OCI-LY1 (cell line): ENCODE measurements at regions not wholly inside any gene's neighbourhood (a gene's known extent, or its start where the extent isn't known, plus 50 kb on each side); places are given as distances from the start of the nearest gene placed in this dataset.

Experiments
- H2AFZ ChIP-seq: fragments of 200-600 bp; sonication (generic), shearing (Covaris generic); 2 replicates; pipeline ENCODE4 v1.6.0; 2014; ENCODE audit warnings: antibody characterized with exemption, mild to moderate bottlenecking, low read length
- H3F3A ChIP-seq: fragments of 200-600 bp; sonication (generic), shearing (Covaris generic); 2 replicates; pipeline ENCODE4 v1.6.0; 2014; ENCODE audit warnings: mild to moderate bottlenecking, antibody characterized with exemption, low read length, moderate library complexity; ENCODE audit not compliant: insufficient read depth
- H3K27ac ChIP-seq: fragments of 200-600 bp; sonication (generic); 2 replicates; pipeline ENCODE4 v1.5.1; 2014; ENCODE audit warnings: low read length, mixed run types, mild to moderate bottlenecking, low read depth; ENCODE audit not compliant: poor library complexity, severe bottlenecking
- H3K27me3 ChIP-seq: fragments of 200-600 bp; sonication (generic); 2 replicates; pipeline ENCODE4 v1.6.0; 2014; ENCODE audit warnings: antibody characterized with exemption, mild to moderate bottlenecking, low read length, moderate library complexity; ENCODE audit not compliant: insufficient read depth
- H3K36me3 ChIP-seq: fragments of 200-600 bp; sonication (generic); 2 replicates; pipeline ENCODE4 v1.6.1; 2014; ENCODE audit warnings: mild to moderate bottlenecking, antibody characterized with exemption, low read length, moderate library complexity, mixed read lengths; ENCODE audit not compliant: insufficient read depth
- H3K4me1 ChIP-seq: fragments of 200-600 bp; sonication (generic); 2 replicates; pipeline ENCODE4 v1.5.1; 2014; ENCODE audit warnings: mild to moderate bottlenecking, low read length, moderate library complexity; ENCODE audit not compliant: insufficient read depth, severe bottlenecking
- H3K4me2 ChIP-seq: fragments of 200-600 bp; sonication (generic), shearing (Covaris generic); 2 replicates; pipeline ENCODE4 v1.6.1; 2014; ENCODE audit warnings: low read length
- H3K4me3 ChIP-seq: fragments of 200-600 bp; sonication (generic); 2 replicates; pipeline ENCODE4 v1.5.1; 2014; ENCODE audit warnings: low read length, low read depth, mild to moderate bottlenecking, mixed read lengths; ENCODE audit not compliant: poor library complexity, severe bottlenecking
- H3K79me2 ChIP-seq: fragments of 200-600 bp; shearing (Covaris generic); 2 replicates; pipeline ENCODE4 v1.6.1; 2016; ENCODE audit warnings: mixed run types, low read length, mixed read lengths; ENCODE audit not compliant: insufficient read depth
- H3K9ac ChIP-seq: fragments of 200-600 bp; sonication (generic), shearing (Covaris generic); 2 replicates; pipeline ENCODE4 v1.6.1; 2014; ENCODE audit warnings: mild to moderate bottlenecking, low read length, mixed read lengths
- H3K9me2 ChIP-seq: fragments of 200-600 bp; sonication (generic), shearing (Covaris generic); 2 replicates; pipeline ENCODE4 v1.6.1; 2014; ENCODE audit warnings: low read depth, mild to moderate bottlenecking, low read length, mixed read lengths
- H3K9me3 ChIP-seq: fragments of 200-600 bp; shearing (Covaris generic); 2 replicates; pipeline ENCODE4 v1.6.1; 2014; ENCODE audit warnings: low read length, mixed read lengths
- H4K20me1 ChIP-seq: fragments of 200-600 bp; sonication (generic), shearing (Covaris generic); 2 replicates; pipeline ENCODE4 v1.6.0; 2016; ENCODE audit warnings: mild to moderate bottlenecking, low read length; ENCODE audit not compliant: insufficient read depth
- EZH2 ChIP-seq: fragments of 200-600 bp; sonication (generic), shearing (Covaris generic); IDR thresholded peaks from 2 replicates; pipeline ENCODE4 v1.8.0; 2017; ENCODE audit warnings: borderline replicate concordance, mixed run types, mild to moderate bottlenecking, antibody characterized with exemption, low read length, moderate library complexity, mixed read lengths
- TF ChIP-seq, protein P1 (sequence below): fragments of 200-600 bp; sonication (generic), shearing (Covaris generic); IDR thresholded peaks from 2 replicates; pipeline ENCODE4 v1.5.1; 2017; ENCODE audit warnings: mild to moderate bottlenecking, antibody characterized with exemption, low read length, moderate library complexity, mixed read lengths

DNA sequence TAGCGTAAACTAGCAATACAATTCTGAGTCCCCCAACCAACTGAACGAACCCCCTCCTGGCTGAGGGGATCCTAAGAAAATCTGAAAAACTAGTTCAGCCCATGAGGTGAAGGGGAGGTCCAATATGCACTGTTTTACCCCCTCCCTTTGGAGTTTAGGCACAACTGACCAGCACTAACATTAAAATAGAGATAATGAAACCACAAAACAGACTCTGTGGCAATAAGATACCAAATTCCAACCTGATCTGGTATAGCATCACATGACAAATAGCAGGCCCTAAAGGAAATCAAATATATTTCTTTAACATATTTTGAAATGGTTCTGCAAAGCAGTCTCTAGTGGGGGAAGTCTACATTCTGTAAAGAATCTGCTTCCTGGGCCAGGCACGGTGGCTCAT is 522.5 kb downstream of the TYW1 start:
- H3K79me2 ChIP-seq: no peaks in the 10 kb centered on the region
- no peak overlapping the region for H3K9ac ChIP-seq
- no peak overlapping the region for H2AFZ ChIP-seq
- no peak overlapping the region for H3K27ac ChIP-seq
- H3K4me2 ChIP-seq: no peak overlapping the region
- H3K9me2 ChIP-seq: no peaks in the 10 kb centered on the region
- TF ChIP-seq, protein P1, sequence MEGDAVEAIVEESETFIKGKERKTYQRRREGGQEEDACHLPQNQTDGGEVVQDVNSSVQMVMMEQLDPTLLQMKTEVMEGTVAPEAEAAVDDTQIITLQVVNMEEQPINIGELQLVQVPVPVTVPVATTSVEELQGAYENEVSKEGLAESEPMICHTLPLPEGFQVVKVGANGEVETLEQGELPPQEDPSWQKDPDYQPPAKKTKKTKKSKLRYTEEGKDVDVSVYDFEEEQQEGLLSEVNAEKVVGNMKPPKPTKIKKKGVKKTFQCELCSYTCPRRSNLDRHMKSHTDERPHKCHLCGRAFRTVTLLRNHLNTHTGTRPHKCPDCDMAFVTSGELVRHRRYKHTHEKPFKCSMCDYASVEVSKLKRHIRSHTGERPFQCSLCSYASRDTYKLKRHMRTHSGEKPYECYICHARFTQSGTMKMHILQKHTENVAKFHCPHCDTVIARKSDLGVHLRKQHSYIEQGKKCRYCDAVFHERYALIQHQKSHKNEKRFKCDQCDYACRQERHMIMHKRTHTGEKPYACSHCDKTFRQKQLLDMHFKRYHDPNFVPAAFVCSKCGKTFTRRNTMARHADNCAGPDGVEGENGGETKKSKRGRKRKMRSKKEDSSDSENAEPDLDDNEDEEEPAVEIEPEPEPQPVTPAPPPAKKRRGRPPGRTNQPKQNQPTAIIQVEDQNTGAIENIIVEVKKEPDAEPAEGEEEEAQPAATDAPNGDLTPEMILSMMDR: no peak
- TF ChIP-seq EZH2: no peak
- H3K27me3 ChIP-seq: no peaks in the 10 kb centered on the region
- H3F3A ChIP-seq: no peaks in the 10 kb centered on the region
- H3K4me1 ChIP-seq: no peaks in the 10 kb centered on the region
- no peaks in the 10 kb centered on the region for H3K36me3 ChIP-seq
- no peak overlapping the region for H3K4me3 ChIP-seq
- no peaks in the 10 kb centered on the region for H4K20me1 ChIP-seq
- no peaks in the 10 kb centered on the region for H3K9me3 ChIP-seq

GRCh38 chr7:67522504-67522903 is 525.9 kb downstream of the TYW1 start:
- no peak for TF ChIP-seq EZH2
- TF ChIP-seq, protein P1: no peak
- Histone ChIP-seq H3K27me3 (no peaks in the 10 kb centered on the region), H3K36me3 (no peaks in the 10 kb centered on the region), H3K4me3 (no peak overlapping the region), H4K20me1 (no peaks in the 10 kb centered on the region), H3F3A (no peaks in the 10 kb centered on the region), H2AFZ (no peak overlapping the region), H3K9me2 (no peaks in the 10 kb centered on the region), H3K79me2 (no peaks in the 10 kb centered on the region), H3K9me3 (no peaks in the 10 kb centered on the region), H3K4me1 (no peaks in the 10 kb centered on the region), H3K4me2 (no peak overlapping the region), H3K9ac (no peak overlapping the region), H3K27ac (no peak overlapping the region)

- H3K9ac ChIP-seq: no peak overlapping the region
- no peaks in the 10 kb centered on the region for H3K27me3 ChIP-seq
- no peaks in the 10 kb centered on the region for H3K9me3 ChIP-seq
- H3K4me2 ChIP-seq: no peak overlapping the region
- H3K4me1 ChIP-seq: no peaks in the 10 kb centered on the region
- H3F3A ChIP-seq: no peaks in the 10 kb centered on the region
- no peaks in the 10 kb centered on the region for H3K36me3 ChIP-seq
- TF ChIP-seq, protein P1: no peak
- TF ChIP-seq EZH2: no peak
- no peaks in the 10 kb centered on the region for H3K9me2 ChIP-seq
- H3K4me3 ChIP-seq: no peak overlapping the region
- H3K27ac ChIP-seq: no peak overlapping the region
- no peak overlapping the region for H2AFZ ChIP-seq
- no peaks in the 10 kb centered on the region for H4K20me1 ChIP-seq
- no peaks in the 10 kb centered on the region for H3K79me2 ChIP-seq
These were observed 527.1 kb downstream of the TYW1 start for GRCh38 chr7:67523713-67524112.
